ENCODE measurements at regions not wholly inside any gene's neighbourhood (a gene's known extent, or its start where the extent isn't known, plus 50 kb on each side); places are given as distances from the start of the nearest gene placed in this dataset.

- H3K9me3 ChIP-seq (ENCODE audit: control insufficient read depth, low read length) = no peaks in the 10 kb centered on the region
- no peak overlapping the region for H3K27ac ChIP-seq (ENCODE audit: low read depth, low read length, severe bottlenecking)
- H3K36me3 ChIP-seq (ENCODE audit: control insufficient read depth, insufficient read depth, low read length) = no peaks in the 10 kb centered on the region
- H3K4me1 ChIP-seq (ENCODE audit: control insufficient read depth, insufficient read depth, low read length, poor library complexity, severe bottlenecking) = no peaks in the 10 kb centered on the region
- H3K4me3 ChIP-seq (ENCODE audit: extremely low read depth, insufficient read depth, low read length, poor library complexity, severe bottlenecking) = no peak overlapping the region
- 50 to 59% methylated on average over 8 of the region's 9 CpGs for WGBS, 2 experiments (ENCODE audit: insufficient coverage in 2 of 2)
Observed at GRCh38 chr19:29119590-29119989, 93.4 kb downstream of the UQCRFS1 start.

GRCh38 chr19:29118389-29118788, 94.6 kb downstream of the UQCRFS1 start:
- no peaks in the 10 kb centered on the region for H3K4me1 ChIP-seq (ENCODE audit: control insufficient read depth, insufficient read depth, low read length, poor library complexity, severe bottlenecking)
- 50 to 67% methylated on average over 3 of the region's 3 CpGs for WGBS, 2 experiments (ENCODE audit: insufficient coverage in 2 of 2)
- H3K4me3 ChIP-seq (ENCODE audit: extremely low read depth, insufficient read depth, low read length, poor library complexity, severe bottlenecking) = no peak overlapping the region
- H3K36me3 ChIP-seq (ENCODE audit: control insufficient read depth, insufficient read depth, low read length) = no peaks in the 10 kb centered on the region
- H3K27ac ChIP-seq (ENCODE audit: low read depth, low read length, severe bottlenecking) = no peak overlapping the region
- H3K9me3 ChIP-seq (ENCODE audit: control insufficient read depth, low read length) = no peaks in the 10 kb centered on the region

GRCh38 chr19:29117926-29118325, 95.0 kb downstream of the UQCRFS1 start:
- Histone ChIP-seq H3K27ac (ENCODE audit: low read depth, low read length, severe bottlenecking) (no peak overlapping the region), H3K36me3 (ENCODE audit: control insufficient read depth, insufficient read depth, low read length) (no peaks in the 10 kb centered on the region), H3K4me1 (ENCODE audit: control insufficient read depth, insufficient read depth, low read length, poor library complexity, severe bottlenecking) (no peaks in the 10 kb centered on the region), H3K9me3 (ENCODE audit: control insufficient read depth, low read length) (no peaks in the 10 kb centered on the region), H3K4me3 (ENCODE audit: extremely low read depth, insufficient read depth, low read length, poor library complexity, severe bottlenecking) (no peak overlapping the region)
- 59 to 100% methylated on average over 1 to 4 of the region's 7 CpGs for WGBS, 2 experiments (ENCODE audit: insufficient coverage in 2 of 2)

GRCh38 chr19:29115181-29115580, 97.8 kb downstream of the UQCRFS1 start:
- no peak overlapping the region for H3K27ac ChIP-seq (ENCODE audit: low read depth, low read length, severe bottlenecking)
- H3K4me3 ChIP-seq (ENCODE audit: extremely low read depth, insufficient read depth, low read length, poor library complexity, severe bottlenecking) = no peak overlapping the region
- no peaks in the 10 kb centered on the region for H3K4me1 ChIP-seq (ENCODE audit: control insufficient read depth, insufficient read depth, low read length, poor library complexity, severe bottlenecking)
- no peaks in the 10 kb centered on the region for H3K9me3 ChIP-seq (ENCODE audit: control insufficient read depth, low read length)
- WGBS, 2 experiments (ENCODE audit: insufficient coverage in 2 of 2) = 57 to 80% methylated on average over 1 of the region's 1 CpG
- no peaks in the 10 kb centered on the region for H3K36me3 ChIP-seq (ENCODE audit: control insufficient read depth, insufficient read depth, low read length)

GRCh38 chr19:29113838-29114237, 99.1 kb downstream of the UQCRFS1 start:
- H3K27ac ChIP-seq (ENCODE audit: low read depth, low read length, severe bottlenecking) = no peak overlapping the region
- 80 to 85% methylated on average over 1 to 7 of the region's 9 CpGs for WGBS, 2 experiments (ENCODE audit: insufficient coverage in 2 of 2)
- H3K36me3 ChIP-seq (ENCODE audit: control insufficient read depth, insufficient read depth, low read length) = no peaks in the 10 kb centered on the region
- H3K4me1 ChIP-seq (ENCODE audit: control insufficient read depth, insufficient read depth, low read length, poor library complexity, severe bottlenecking) = no peaks in the 10 kb centered on the region
- no peak overlapping the region for H3K4me3 ChIP-seq (ENCODE audit: extremely low read depth, insufficient read depth, low read length, poor library complexity, severe bottlenecking)
- H3K9me3 ChIP-seq (ENCODE audit: control insufficient read depth, low read length) = no peaks in the 10 kb centered on the region

GRCh38 chr19:29111576-29111975, 101.4 kb downstream of the UQCRFS1 start:
- Histone ChIP-seq H3K27ac (ENCODE audit: low read depth, low read length, severe bottlenecking) (no peak overlapping the region), H3K4me1 (ENCODE audit: control insufficient read depth, insufficient read depth, low read length, poor library complexity, severe bottlenecking) (no peaks in the 10 kb centered on the region), H3K9me3 (ENCODE audit: control insufficient read depth, low read length) (no peaks in the 10 kb centered on the region), H3K36me3 (ENCODE audit: control insufficient read depth, insufficient read depth, low read length) (no peaks in the 10 kb centered on the region), H3K4me3 (ENCODE audit: extremely low read depth, insufficient read depth, low read length, poor library complexity, severe bottlenecking) (no peak overlapping the region)
- WGBS, 2 experiments (ENCODE audit: insufficient coverage in 2 of 2) = 82 to 86% methylated on average over 3 to 5 of the region's 6 CpGs

GRCh38 chr19:29107831-29108230, 105.1 kb downstream of the UQCRFS1 start:
- H3K36me3 ChIP-seq (ENCODE audit: control insufficient read depth, insufficient read depth, low read length) = no peaks in the 10 kb centered on the region
- no peak overlapping the region for H3K27ac ChIP-seq (ENCODE audit: low read depth, low read length, severe bottlenecking)
- no peaks in the 10 kb centered on the region for H3K9me3 ChIP-seq (ENCODE audit: control insufficient read depth, low read length)
- no peaks in the 10 kb centered on the region for H3K4me1 ChIP-seq (ENCODE audit: control insufficient read depth, insufficient read depth, low read length, poor library complexity, severe bottlenecking)
- H3K4me3 ChIP-seq (ENCODE audit: extremely low read depth, insufficient read depth, low read length, poor library complexity, severe bottlenecking) = no peak overlapping the region
- WGBS, 2 experiments (ENCODE audit: insufficient coverage in 2 of 2) = 75 to 85% methylated on average over 4 to 6 of the region's 6 CpGs

- no peaks in the 10 kb centered on the region for H3K36me3 ChIP-seq (ENCODE audit: control insufficient read depth, insufficient read depth, low read length)
- 85 to 95% methylated on average over 7 of the region's 7 CpGs for WGBS, 2 experiments (ENCODE audit: insufficient coverage in 2 of 2)
- H3K27ac ChIP-seq (ENCODE audit: low read depth, low read length, severe bottlenecking) = no peak overlapping the region
Observed at GRCh38 chr19:29106346-29106885, 106.5 kb downstream of the UQCRFS1 start.

GRCh38 chr19:29105629-29106292, 107.2 kb downstream of the UQCRFS1 start:
- Histone ChIP-seq H3K36me3 (ENCODE audit: control insufficient read depth, insufficient read depth, low read length) (no peaks in the 10 kb centered on the region), H3K4me1 (ENCODE audit: control insufficient read depth, insufficient read depth, low read length, poor library complexity, severe bottlenecking) (no peaks in the 10 kb centered on the region), H3K9me3 (ENCODE audit: control insufficient read depth, low read length) (no peaks in the 10 kb centered on the region), H3K27ac (ENCODE audit: low read depth, low read length, severe bottlenecking) (no peak overlapping the region), H3K4me3 (ENCODE audit: extremely low read depth, insufficient read depth, low read length, poor library complexity, severe bottlenecking) (no peak overlapping the region)
- WGBS, 2 experiments (ENCODE audit: insufficient coverage in 2 of 2) = 67 to 75% methylated on average over 6 to 8 of the region's 11 CpGs

More at GRCh38 chr19:29106346-29106885, 106.5 kb downstream of the UQCRFS1 start:
- no peak overlapping the region for H3K4me3 ChIP-seq (ENCODE audit: extremely low read depth, insufficient read depth, low read length, poor library complexity, severe bottlenecking)
- no peaks in the 10 kb centered on the region for H3K9me3 ChIP-seq (ENCODE audit: control insufficient read depth, low read length)
- no peaks in the 10 kb centered on the region for H3K4me1 ChIP-seq (ENCODE audit: control insufficient read depth, insufficient read depth, low read length, poor library complexity, severe bottlenecking)

- WGBS, 2 experiments (ENCODE audit: insufficient coverage in 2 of 2) = 79 to 97% methylated on average over 6 to 7 of the region's 10 CpGs
- H3K36me3 ChIP-seq (ENCODE audit: control insufficient read depth, insufficient read depth, low read length) = no peaks in the 10 kb centered on the region
- no peak overlapping the region for H3K27ac ChIP-seq (ENCODE audit: low read depth, low read length, severe bottlenecking)
- no peaks in the 10 kb centered on the region for H3K4me1 ChIP-seq (ENCODE audit: control insufficient read depth, insufficient read depth, low read length, poor library complexity, severe bottlenecking)
- no peak overlapping the region for H3K4me3 ChIP-seq (ENCODE audit: extremely low read depth, insufficient read depth, low read length, poor library complexity, severe bottlenecking)
- H3K9me3 ChIP-seq (ENCODE audit: control insufficient read depth, low read length) = no peaks in the 10 kb centered on the region
Observed at GRCh38 chr19:29104605-29105241, 108.2 kb downstream of the UQCRFS1 start.

Data from mesodermal cell (in vitro differentiated cells).